Thyroid gland (tissue), 4 donors: ENCODE measurements at regions not wholly inside any gene's neighbourhood (a gene's known extent, or its start where the extent isn't known, plus 50 kb on each side); places are given as distances from the start of the nearest gene placed in this dataset.

Experiments used
- POLR2A ChIP-seq, 2 donors: fragments of 450-650 bp; IDR thresholded peaks; one replicate each; pipeline ENCODE4 v1.6.1; 2017; ENCODE audit warnings: antibody characterized with exemption in 2 of 2, mild to moderate bottlenecking in 2 of 2, moderate library complexity in 1 of 2
- TF ChIP-seq, protein P1 (sequence below), 6 experiments: fragments of 200-600 bp in 3 of 6; fragments of 450-650 bp in 3 of 6; sonication (generic) in 3 of 6; IDR thresholded peaks; one replicate each; pipeline ENCODE4 v1.5.1; 2016 to 2019; ENCODE audit warnings: antibody characterized with exemption in 6 of 6, mild to moderate bottlenecking in 2 of 6, inconsistent platforms in 1 of 6, moderate library complexity in 1 of 6

DNA sequence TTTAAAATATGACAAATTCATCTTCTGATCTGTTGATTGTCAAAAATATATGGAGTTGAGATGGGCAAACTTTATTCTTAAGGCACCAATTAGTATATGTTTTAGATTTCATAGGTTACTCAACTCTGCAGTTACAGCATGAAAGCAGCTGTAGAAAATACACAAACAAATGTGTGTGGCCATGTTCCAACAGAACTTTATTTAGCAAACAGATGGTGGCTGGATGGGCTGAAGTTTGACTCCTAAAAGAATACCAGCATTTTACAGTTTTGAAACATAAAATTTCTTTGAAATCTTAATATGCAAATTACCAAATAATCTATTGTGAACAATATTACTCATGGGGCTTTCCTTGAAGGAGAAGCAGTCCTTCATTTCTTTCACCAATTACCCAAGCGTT, 1206.0 kb upstream of the LRRTM3 start:
- TF ChIP-seq, protein P1, sequence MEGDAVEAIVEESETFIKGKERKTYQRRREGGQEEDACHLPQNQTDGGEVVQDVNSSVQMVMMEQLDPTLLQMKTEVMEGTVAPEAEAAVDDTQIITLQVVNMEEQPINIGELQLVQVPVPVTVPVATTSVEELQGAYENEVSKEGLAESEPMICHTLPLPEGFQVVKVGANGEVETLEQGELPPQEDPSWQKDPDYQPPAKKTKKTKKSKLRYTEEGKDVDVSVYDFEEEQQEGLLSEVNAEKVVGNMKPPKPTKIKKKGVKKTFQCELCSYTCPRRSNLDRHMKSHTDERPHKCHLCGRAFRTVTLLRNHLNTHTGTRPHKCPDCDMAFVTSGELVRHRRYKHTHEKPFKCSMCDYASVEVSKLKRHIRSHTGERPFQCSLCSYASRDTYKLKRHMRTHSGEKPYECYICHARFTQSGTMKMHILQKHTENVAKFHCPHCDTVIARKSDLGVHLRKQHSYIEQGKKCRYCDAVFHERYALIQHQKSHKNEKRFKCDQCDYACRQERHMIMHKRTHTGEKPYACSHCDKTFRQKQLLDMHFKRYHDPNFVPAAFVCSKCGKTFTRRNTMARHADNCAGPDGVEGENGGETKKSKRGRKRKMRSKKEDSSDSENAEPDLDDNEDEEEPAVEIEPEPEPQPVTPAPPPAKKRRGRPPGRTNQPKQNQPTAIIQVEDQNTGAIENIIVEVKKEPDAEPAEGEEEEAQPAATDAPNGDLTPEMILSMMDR (IDR thresholded peaks at IDR 0.05), result no peak
- no peak for TF ChIP-seq POLR2A (IDR thresholded peaks at IDR 0.05)
